Osteocyte (in vitro differentiated cells): ENCODE measurements at regions not wholly inside any gene's neighbourhood (a gene's known extent, or its start where the extent isn't known, plus 50 kb on each side); places are given as distances from the start of the nearest gene placed in this dataset.

Experiments
- DNase-seq: peaks from one replicate; pipeline ENCODE4 v3.0.0; 2021; ENCODE audit warnings: mixed read lengths; ENCODE audit not compliant: unreplicated experiment; ENCODE audit errors: extremely low spot score
- H3K27ac Mint-ChIP-seq: one replicate; pipeline ENCODE4 v1.8.0; 2021; ENCODE audit warnings: mild to moderate bottlenecking, mixed read lengths; ENCODE audit not compliant: unreplicated experiment
- H3K27me3 Mint-ChIP-seq: one replicate; pipeline ENCODE4 v1.8.0; 2021; ENCODE audit warnings: mixed read lengths; ENCODE audit not compliant: unreplicated experiment
- H3K36me3 Mint-ChIP-seq: one replicate; pipeline ENCODE4 v1.8.0; 2021; ENCODE audit warnings: mixed read lengths; ENCODE audit not compliant: unreplicated experiment
- H3K4me1 Mint-ChIP-seq: one replicate; pipeline ENCODE4 v1.8.0; 2021; ENCODE audit warnings: mixed read lengths; ENCODE audit not compliant: unreplicated experiment
- H3K4me3 Mint-ChIP-seq: one replicate; pipeline ENCODE4 v1.8.0; 2021; ENCODE audit warnings: mild to moderate bottlenecking, moderate library complexity, mixed read lengths; ENCODE audit not compliant: unreplicated experiment
- H3K9me3 Mint-ChIP-seq: one replicate; pipeline ENCODE4 v1.8.0; 2021; ENCODE audit warnings: mixed read lengths; ENCODE audit not compliant: unreplicated experiment
- TF ChIP-seq, protein P1 (sequence below): fragments of 200-600 bp; sonication (generic); IDR thresholded peaks from 2 replicates; pipeline ENCODE4 v1.5.0; 2021; ENCODE audit warnings: antibody characterized with exemption, mild to moderate bottlenecking, moderate library complexity

GRCh38 chr10:44636625-44637024, 251.7 kb upstream of the CXCL12 start:
- Mint-ChIP-seq H3K36me3 (no peaks in the 10 kb centered on the region), H3K9me3 (peaks cover 5% of the 10 kb centered on the region), H3K4me3 (no peak overlapping the region), H3K27me3 (no peaks in the 10 kb centered on the region), H3K27ac (no peak overlapping the region), H3K4me1 (no peaks in the 10 kb centered on the region)
- DNase-seq = no peak
- TF ChIP-seq, protein P1, sequence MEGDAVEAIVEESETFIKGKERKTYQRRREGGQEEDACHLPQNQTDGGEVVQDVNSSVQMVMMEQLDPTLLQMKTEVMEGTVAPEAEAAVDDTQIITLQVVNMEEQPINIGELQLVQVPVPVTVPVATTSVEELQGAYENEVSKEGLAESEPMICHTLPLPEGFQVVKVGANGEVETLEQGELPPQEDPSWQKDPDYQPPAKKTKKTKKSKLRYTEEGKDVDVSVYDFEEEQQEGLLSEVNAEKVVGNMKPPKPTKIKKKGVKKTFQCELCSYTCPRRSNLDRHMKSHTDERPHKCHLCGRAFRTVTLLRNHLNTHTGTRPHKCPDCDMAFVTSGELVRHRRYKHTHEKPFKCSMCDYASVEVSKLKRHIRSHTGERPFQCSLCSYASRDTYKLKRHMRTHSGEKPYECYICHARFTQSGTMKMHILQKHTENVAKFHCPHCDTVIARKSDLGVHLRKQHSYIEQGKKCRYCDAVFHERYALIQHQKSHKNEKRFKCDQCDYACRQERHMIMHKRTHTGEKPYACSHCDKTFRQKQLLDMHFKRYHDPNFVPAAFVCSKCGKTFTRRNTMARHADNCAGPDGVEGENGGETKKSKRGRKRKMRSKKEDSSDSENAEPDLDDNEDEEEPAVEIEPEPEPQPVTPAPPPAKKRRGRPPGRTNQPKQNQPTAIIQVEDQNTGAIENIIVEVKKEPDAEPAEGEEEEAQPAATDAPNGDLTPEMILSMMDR = no peak

DNA sequence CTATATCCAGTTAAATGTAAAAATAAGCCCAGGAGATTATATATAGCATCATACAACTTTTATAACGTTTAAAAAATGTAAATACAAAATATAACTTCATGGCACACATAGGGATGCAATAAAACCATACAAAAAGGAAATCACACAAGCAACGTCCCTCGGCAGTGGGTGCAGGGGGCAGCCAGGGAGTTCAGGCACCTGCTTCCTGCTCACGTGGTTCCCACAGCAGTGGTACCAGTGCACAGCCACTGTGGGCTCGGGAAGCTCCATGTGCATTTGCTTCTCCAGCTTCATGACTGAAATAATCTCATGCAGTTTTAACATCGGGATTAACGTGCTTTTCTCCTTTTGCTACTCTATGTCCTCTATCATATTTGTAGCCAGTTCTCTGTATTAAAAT, 255.5 kb upstream of the CXCL12 start:
- Mint-ChIP-seq H3K27me3 (no peaks in the 10 kb centered on the region), H3K36me3 (no peaks in the 10 kb centered on the region), H3K27ac (no peak overlapping the region), H3K4me3 (no peak overlapping the region), H3K4me1 (no peaks in the 10 kb centered on the region), H3K9me3 (peaks cover 17% of the 10 kb centered on the region)
- TF ChIP-seq, protein P1 = no peak
- DNase-seq = no peak

- DNase-seq = no peak
- Mint-ChIP-seq H3K4me1 (peaks cover 13% of the 10 kb centered on the region), H3K36me3 (no peaks in the 10 kb centered on the region), H3K9me3 (peaks cover 14% of the 10 kb centered on the region), H3K27me3 (no peaks in the 10 kb centered on the region), H3K4me3 (no peak overlapping the region), H3K27ac (no peak overlapping the region)
- TF ChIP-seq, protein P1 = no peak
Observed at GRCh38 chr10:44647473-44647872, 262.6 kb upstream of the CXCL12 start.

DNA sequence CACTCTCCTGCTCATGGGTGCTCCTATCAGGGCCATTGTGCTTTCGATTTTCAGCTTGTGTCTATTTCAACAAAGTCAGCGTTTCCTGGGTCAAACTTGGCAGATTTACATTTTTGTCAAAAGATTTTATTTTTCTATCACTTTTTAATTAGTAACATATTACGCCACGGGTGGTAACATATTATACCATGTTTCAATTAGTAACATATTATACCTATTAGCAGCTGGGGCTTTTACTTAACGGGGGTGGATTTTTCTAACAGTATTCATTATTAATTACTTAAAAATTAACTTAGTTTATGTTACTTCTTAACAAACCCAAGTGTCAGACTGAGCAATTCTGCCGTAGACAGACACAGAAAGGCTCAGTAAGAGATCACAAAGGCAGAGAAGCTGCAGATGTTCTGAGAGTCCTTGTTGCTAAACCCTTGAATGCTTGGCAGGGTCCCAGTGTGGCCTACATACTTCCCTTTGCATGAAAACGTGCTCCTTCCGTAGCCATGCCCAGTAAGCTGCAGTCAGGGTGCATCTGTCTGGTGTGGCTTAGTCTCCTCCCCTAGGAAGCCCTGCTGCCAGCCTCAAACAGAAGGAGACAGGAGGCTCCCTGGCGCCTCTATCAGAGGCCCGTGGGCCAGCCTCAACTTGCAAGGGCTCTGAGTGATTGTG, 263.1 kb upstream of the CXCL12 start:
- Mint-ChIP-seq H3K36me3 (no peaks in the 10 kb centered on the region), H3K9me3 (peaks cover 14% of the 10 kb centered on the region), H3K4me1 (peaks cover 13% of the 10 kb centered on the region), H3K27me3 (no peaks in the 10 kb centered on the region), H3K27ac (no peak overlapping the region), H3K4me3 (no peak overlapping the region)
- no peak for DNase-seq
- TF ChIP-seq, protein P1 = no peak

DNA sequence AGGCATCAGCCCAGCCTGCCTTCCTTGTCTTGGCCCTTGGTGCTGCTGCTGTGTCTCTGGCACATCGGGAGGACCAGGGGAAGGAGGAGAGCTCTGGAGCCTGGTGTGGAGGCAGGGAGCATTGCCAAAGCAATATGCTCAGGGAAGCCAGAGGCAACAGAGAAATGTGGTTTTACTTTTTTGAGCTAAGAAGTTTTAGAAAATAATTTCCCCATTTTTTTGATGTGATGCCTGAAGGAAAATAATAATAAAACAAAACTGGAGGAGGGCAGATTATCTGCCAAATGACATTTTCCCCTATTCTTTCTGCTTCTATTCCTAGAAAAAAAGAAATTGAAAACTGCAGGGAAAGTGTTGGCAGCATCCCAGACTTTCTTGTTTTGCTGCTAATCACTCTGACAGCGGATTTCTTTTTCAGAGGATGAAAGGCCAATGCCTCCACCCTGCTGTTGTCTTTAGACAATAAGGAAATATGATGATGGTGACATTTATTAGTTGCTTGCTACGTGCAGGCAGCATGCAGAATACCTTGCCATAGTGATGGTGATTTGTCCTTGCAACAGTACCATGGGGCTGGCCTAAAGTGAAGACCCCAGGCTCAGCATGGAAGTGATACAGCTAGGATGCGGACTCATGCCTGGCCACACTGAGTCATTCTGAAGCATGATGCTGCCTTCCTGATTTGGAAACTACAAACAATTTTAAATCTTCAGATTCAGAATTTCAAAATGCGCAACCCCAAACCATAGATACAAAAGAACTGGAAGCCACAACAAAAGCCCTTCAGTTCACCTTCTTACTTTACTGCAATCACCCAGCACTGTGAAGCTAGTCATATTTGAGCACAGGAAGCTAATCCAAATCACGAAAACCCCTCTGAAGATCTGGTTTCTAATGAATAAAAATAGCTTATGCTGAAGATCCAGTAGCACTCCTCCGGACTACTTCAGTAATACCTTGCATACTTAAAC, 260.2 kb upstream of the TMEM72 start:
- Mint-ChIP-seq H3K27ac (peak overlapping the region; percentile 7), H3K9me3 (peaks cover 13% of the 10 kb centered on the region), H3K4me1 (peaks cover 15% of the 10 kb centered on the region), H3K36me3 (peaks cover 1% of the 10 kb centered on the region), H3K27me3 (no peaks in the 10 kb centered on the region), H3K4me3 (no peak overlapping the region)
- no peak for DNase-seq
- TF ChIP-seq, protein P1 = no peak
